ENCODE measurements at regions not wholly inside any gene's neighbourhood (a gene's known extent, or its start where the extent isn't known, plus 50 kb on each side); places are given as distances from the start of the nearest gene placed in this dataset.

DNA sequence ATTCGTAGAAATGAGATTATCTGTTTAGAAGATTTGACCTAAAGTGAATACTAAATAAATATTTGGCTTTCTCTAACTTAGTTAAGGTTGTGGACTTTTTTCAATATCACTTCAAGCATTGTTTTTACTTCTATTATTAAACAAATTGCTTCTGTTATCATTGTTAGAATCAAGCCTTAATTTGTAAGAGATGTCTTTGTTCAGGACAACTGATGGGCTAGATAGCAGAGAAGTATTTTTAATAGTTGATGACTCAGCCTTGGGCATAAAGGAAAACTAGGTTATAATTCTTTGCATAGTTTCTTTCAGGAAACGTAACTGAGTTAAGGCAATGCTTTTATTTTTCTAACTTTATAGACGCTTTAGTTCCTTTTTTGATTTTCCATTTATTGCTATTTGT lies 128.8 kb upstream of the SMIM30 start:
- TF ChIP-seq, protein P1, sequence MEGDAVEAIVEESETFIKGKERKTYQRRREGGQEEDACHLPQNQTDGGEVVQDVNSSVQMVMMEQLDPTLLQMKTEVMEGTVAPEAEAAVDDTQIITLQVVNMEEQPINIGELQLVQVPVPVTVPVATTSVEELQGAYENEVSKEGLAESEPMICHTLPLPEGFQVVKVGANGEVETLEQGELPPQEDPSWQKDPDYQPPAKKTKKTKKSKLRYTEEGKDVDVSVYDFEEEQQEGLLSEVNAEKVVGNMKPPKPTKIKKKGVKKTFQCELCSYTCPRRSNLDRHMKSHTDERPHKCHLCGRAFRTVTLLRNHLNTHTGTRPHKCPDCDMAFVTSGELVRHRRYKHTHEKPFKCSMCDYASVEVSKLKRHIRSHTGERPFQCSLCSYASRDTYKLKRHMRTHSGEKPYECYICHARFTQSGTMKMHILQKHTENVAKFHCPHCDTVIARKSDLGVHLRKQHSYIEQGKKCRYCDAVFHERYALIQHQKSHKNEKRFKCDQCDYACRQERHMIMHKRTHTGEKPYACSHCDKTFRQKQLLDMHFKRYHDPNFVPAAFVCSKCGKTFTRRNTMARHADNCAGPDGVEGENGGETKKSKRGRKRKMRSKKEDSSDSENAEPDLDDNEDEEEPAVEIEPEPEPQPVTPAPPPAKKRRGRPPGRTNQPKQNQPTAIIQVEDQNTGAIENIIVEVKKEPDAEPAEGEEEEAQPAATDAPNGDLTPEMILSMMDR (conservative IDR thresholded peaks at IDR 0.05; ENCODE audit: low read depth, low read length): no peak
- TF ChIP-seq POLR2A (IDR thresholded peaks at IDR 0.05; ENCODE audit: low read depth, low read length) (no peak), RFX5 (IDR thresholded peaks at IDR 0.05; ENCODE audit: low read depth, low read length) (no peak), SMC3 (IDR thresholded peaks at IDR 0.05; ENCODE audit: low read depth, low read length) (no peak), RAD21 (IDR thresholded peaks at IDR 0.05; ENCODE audit: low read length) (no peak), RCOR1 (IDR thresholded peaks at IDR 0.05; ENCODE audit: insufficient replicate concordance, low read length) (no peak), CEBPB (IDR thresholded peaks at IDR 0.05; ENCODE audit: low read depth, low read length) (no peak)
- TF ChIP-seq, protein P2, sequence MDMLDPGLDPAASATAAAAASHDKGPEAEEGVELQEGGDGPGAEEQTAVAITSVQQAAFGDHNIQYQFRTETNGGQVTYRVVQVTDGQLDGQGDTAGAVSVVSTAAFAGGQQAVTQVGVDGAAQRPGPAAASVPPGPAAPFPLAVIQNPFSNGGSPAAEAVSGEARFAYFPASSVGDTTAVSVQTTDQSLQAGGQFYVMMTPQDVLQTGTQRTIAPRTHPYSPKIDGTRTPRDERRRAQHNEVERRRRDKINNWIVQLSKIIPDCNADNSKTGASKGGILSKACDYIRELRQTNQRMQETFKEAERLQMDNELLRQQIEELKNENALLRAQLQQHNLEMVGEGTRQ (IDR thresholded peaks at IDR 0.05; ENCODE audit: low read depth, low read length): no peak

Data from IMR-90 (cell line).